ENCODE measurements at regions not wholly inside any gene's neighbourhood (a gene's known extent, or its start where the extent isn't known, plus 50 kb on each side); places are given as distances from the start of the nearest gene placed in this dataset.

GRCh38 chrX:144791298-144791697, 456.0 kb upstream of the SPANXN1 start:
- DNase-seq = no peak

DNA sequence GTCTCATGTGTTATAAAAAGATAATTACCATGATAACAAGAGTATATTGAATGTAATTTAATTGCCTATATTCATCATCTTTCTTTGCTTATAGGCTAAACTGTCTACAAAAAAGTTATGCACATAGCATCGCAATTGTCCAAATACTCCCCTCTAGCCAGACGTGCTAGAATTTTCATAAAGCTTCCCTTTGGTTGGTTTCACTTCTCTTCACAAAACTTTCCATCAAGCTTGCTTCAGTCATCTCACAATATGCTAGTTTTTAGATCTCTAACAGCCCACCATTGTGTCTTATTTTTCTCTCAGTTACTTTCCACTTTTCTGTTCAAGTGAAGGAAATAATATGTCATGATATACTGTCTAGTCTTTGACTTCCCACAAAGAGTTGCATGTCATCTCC, 448.3 kb upstream of the SPANXN1 start:
- no peak for DNase-seq

DNA sequence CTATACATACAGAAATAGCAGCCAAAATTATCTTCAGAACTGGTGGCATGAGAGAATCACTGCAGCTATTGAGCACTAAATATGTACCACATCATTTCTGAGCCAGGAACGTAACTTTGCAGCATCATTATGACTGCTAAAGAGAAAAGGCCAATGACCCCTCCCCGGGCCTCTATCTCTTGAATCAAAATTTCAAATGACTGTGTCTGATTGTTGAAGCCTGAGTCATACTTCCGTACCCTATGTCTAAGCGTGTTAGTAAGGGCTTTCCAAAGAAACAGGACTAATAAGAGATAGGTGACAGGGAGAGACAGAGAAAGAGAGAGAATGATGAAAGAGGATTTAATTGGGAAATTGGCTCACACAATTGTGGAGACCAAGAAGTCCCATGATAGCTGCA, 445.5 kb upstream of the SPANXN1 start:
- no peak for DNase-seq

GRCh38 chrX:144809025-144809424, 438.3 kb upstream of the SPANXN1 start:
- no peak for DNase-seq

- DNase-seq = no peak
Measured at GRCh38 chrX:144810539-144810938, 436.8 kb upstream of the SPANXN1 start.

- DNase-seq = no peak
Measured at GRCh38 chrX:144819406-144819805, 427.9 kb upstream of the SPANXN1 start.

DNA sequence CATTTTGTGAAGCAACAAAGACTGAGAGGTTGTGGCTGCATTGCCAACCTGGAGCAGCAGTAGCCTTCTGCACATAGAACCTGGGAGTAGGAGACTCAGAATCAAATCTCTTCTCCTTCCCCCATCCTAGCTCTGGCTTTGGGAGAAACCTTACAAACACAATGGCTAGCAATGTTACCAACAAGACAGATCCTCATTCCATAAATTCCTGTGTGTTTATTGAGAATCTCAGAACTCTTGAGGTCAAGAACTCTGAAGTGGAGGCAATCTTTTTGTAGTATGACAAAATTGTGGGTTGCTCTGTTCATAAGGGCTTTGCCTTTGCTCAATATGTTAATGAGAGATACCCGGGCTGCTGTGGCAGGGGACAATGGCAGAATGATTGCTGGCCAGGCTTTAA, 406.7 kb upstream of the SPANXN1 start:
- DNase-seq = no peak

GRCh38 chrX:144849141-144849540, 398.2 kb upstream of the SPANXN1 start:
- DNase-seq = no peak

GRCh38 chrX:144896323-144896722, 351.0 kb upstream of the SPANXN1 start:
- no peak for DNase-seq

DNA sequence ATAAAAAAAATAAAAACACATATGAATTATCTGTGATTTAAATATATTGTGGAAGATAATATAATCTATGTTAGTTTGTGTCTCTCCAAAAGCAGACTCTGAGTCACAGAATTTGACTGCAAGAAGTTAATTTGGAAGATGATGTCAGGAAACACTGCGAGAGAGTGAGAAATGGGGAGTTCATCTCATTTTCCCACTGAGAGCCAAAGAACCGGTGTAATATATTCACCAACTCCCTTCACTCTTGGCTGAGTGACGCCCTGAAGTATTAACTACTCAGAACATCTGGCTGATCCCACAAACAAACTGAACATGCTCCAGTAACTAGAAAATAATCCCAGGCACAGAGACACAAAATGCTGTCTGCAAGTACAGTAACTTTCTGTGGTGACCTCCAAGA, 345.8 kb upstream of the SPANXN1 start:
- no peak for DNase-seq

GRCh38 chrX:144916785-144917184, 330.5 kb upstream of the SPANXN1 start:
- DNase-seq = no peak

DNA sequence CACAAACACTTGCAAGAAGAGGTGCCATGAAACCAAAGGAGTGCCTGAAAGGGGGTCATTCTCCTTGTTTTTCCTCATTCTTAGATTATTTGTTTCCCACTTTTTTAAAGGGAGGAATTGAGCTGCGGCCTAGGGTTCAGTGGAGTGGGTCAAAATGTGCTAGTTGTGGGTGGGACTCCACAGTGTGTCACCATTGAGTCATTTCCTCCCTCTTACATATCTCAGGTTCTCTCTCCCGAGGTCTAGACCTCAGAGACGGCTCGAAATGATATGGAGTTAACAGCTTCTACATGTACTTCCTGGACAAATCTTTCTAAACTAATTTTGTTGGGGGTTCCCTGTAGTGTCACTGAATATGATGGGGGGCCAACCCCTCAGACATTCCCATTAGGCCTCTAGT, 328.4 kb upstream of the SPANXN1 start:
- no peak for DNase-seq

DNA sequence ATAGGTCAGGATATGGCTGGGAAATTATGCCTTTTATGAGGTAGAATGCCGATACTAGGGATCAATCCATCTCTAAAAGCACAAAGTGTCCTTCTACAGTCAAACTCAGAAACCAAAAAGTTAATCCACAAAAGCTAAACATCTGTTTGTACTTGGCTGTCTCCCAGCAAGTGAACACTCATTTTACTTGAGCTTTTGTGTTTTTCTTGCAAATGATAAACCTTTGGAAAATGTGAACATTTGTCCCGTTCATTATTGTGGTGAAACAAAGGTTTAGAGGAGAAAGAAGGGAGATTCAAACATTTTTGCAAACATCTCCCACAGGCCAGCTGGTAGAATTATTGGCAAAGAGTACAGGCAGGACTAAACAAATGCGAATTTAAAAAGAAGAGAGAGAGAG, 300.6 kb upstream of the SPANXN1 start:
- no peak for DNase-seq
